PC-3 (cell line): ENCODE measurements at regions not wholly inside any gene's neighbourhood (a gene's known extent, or its start where the extent isn't known, plus 50 kb on each side); places are given as distances from the start of the nearest gene placed in this dataset.

Experiments used
- ATAC-seq: fragments of 200-7000 bp; cut with Tn5 transposase; 2 replicates; pipeline ENCODE4 v1.9.1; 2020; ENCODE audit warnings: mild to moderate bottlenecking, moderate library complexity
- BruUV-seq: library from RNA; stranded (reverse); fragments of 400-500 nt; replicated peaks from 2 replicates; lab custom pipeline; 2021; lab: Mats Ljungman, UMichigan
- CTCF ChIA-PET: fragments of 300-600 bp; sonication (Branson Sonifier 250); formaldehyde crosslinking; loops from one replicate; lab custom pipeline; 2022; ENCODE audit warnings: antibody characterized with exemption; lab: Charles Lee
- POLR2A ChIA-PET: fragments of 300-600 bp; sonication (Branson Sonifier 250); formaldehyde crosslinking; loops from one replicate; lab custom pipeline; 2022; ENCODE audit warnings: antibody characterized with exemption; ENCODE audit not compliant: unreplicated experiment; lab: Charles Lee
- DNase-seq: peaks from one replicate; pipeline ENCODE4 v3.0.0-alpha.2; 2015
- H2AFZ ChIP-seq: fragments of 300-600 bp; sonication (generic); 2 replicates; pipeline ENCODE4 v1.6.0; 2016; ENCODE audit warnings: antibody characterized with exemption, low read length
- H3F3A ChIP-seq: fragments of 300-600 bp; sonication (generic); one replicate; pipeline ENCODE4 v1.6.0; 2017; ENCODE audit warnings: antibody characterized with exemption, low read length, control low read depth, mild to moderate bottlenecking; ENCODE audit not compliant: unreplicated experiment
- H3K27ac ChIP-seq: fragments of 300-600 bp; sonication (generic); 2 replicates; pipeline ENCODE4 v1.5.1; 2016; ENCODE audit warnings: mild to moderate bottlenecking, low read length
- H3K27me3 ChIP-seq: fragments of 300-600 bp; sonication (generic); 2 replicates; pipeline ENCODE4 v1.6.1; 2016; ENCODE audit warnings: low read length, mixed read lengths
- H3K36me3 ChIP-seq: fragments of 300-600 bp; sonication (generic); 2 replicates; pipeline ENCODE4 v1.6.1; 2016; ENCODE audit warnings: low read depth, mixed run types, low read length, mixed read lengths
- H3K4me1 ChIP-seq: fragments of 300-600 bp; sonication (generic); 2 replicates; pipeline ENCODE4 v1.5.1; 2016; ENCODE audit warnings: low read length; ENCODE audit not compliant: insufficient read depth
- H3K4me2 ChIP-seq: fragments of 300-600 bp; sonication (generic); 2 replicates; pipeline ENCODE4 v1.6.0; 2016; ENCODE audit warnings: low read length
- H3K4me3 ChIP-seq: fragments of 300-600 bp; sonication (generic); 2 replicates; pipeline ENCODE4 v1.5.1; 2016; ENCODE audit warnings: mild to moderate bottlenecking, low read length, mixed read lengths
- H3K79me2 ChIP-seq: fragments of 300-600 bp; sonication (generic); 2 replicates; pipeline ENCODE4 v1.6.1; 2017; ENCODE audit warnings: low read length, mixed read lengths
- H3K9ac ChIP-seq: fragments of 300-600 bp; sonication (generic); 2 replicates; pipeline ENCODE4 v1.6.0; 2016; ENCODE audit warnings: mild to moderate bottlenecking, low read length
- H3K9me2 ChIP-seq: fragments of 300-600 bp; sonication (generic); replicated peaks from 2 replicates; pipeline ENCODE4 v1.6.1; 2016; ENCODE audit warnings: mixed run types, low read length, mixed read lengths
- H3K9me3 ChIP-seq: fragments of 300-600 bp; sonication (generic); 2 replicates; pipeline ENCODE4 v1.6.1; 2016; ENCODE audit warnings: low read length, mixed read lengths
- H4K20me1 ChIP-seq: fragments of 300-600 bp; sonication (generic); 2 replicates; pipeline ENCODE4 v1.6.1; 2016; ENCODE audit warnings: low read length, mixed read lengths
- EZH2 ChIP-seq: fragments of 300-600 bp; sonication (generic); IDR thresholded peaks from one replicate; pipeline ENCODE4 v1.6.1; 2017; ENCODE audit warnings: antibody characterized with exemption, mild to moderate bottlenecking, low read length; ENCODE audit not compliant: unreplicated experiment
- EZH2phosphoT487 ChIP-seq: fragments of 300-600 bp; sonication (generic); IDR thresholded peaks from 2 replicates; pipeline ENCODE4 v1.6.1; 2018; ENCODE audit warnings: mild to moderate bottlenecking, antibody characterized with exemption, low read length, borderline replicate concordance
- intact Hi-C: fragments of 100-400 bp; cut with micrococcal nuclease; formaldehyde crosslinking; loops from 2 replicates; pipeline ENCODE4 v1.9.0; 2023
- TF ChIP-seq, protein P1 (sequence below): fragments of 300-600 bp; sonication (generic); conservative IDR thresholded peaks from 2 replicates; pipeline ENCODE4 v1.5.1; 2017; ENCODE audit warnings: antibody characterized with exemption, low read depth, mild to moderate bottlenecking, low read length

DNA sequence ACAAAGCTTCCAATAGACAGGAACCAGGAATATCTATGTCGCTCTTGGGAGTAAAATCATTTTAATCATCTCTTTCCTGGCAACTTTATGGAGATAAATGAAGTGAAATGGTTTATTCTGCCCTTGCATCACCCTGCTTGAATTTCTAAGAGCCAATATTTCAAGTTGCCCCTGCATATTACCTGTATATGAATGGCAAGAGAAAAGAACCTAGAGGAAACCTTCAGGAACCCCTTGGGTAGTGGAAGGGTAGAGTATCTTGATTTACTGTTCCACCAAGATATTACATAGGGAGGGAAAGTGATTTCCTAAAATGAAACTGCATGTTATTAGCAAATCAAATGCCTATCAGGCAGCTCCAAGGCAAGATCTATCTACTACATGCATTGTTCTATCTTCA, 308.4 kb upstream of the NAV3 start:
- no peak for TF ChIP-seq EZH2
- TF ChIP-seq, protein P1, sequence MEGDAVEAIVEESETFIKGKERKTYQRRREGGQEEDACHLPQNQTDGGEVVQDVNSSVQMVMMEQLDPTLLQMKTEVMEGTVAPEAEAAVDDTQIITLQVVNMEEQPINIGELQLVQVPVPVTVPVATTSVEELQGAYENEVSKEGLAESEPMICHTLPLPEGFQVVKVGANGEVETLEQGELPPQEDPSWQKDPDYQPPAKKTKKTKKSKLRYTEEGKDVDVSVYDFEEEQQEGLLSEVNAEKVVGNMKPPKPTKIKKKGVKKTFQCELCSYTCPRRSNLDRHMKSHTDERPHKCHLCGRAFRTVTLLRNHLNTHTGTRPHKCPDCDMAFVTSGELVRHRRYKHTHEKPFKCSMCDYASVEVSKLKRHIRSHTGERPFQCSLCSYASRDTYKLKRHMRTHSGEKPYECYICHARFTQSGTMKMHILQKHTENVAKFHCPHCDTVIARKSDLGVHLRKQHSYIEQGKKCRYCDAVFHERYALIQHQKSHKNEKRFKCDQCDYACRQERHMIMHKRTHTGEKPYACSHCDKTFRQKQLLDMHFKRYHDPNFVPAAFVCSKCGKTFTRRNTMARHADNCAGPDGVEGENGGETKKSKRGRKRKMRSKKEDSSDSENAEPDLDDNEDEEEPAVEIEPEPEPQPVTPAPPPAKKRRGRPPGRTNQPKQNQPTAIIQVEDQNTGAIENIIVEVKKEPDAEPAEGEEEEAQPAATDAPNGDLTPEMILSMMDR, result no peak
- no peak for TF ChIP-seq EZH2phosphoT487
- H3K4me3 ChIP-seq, result no peak overlapping the region
- BruUV-seq, result no TSS peak
- 0 out of 2 replicates have a peak, but pooled peaks cover 3% of the 10 kb centered on the region for H3K27me3 ChIP-seq
- no peaks in the 10 kb centered on the region for H3K9me2 ChIP-seq
- no peak overlapping the region for H3K4me2 ChIP-seq
- H3K79me2 ChIP-seq, result no peaks in the 10 kb centered on the region
- H3K36me3 ChIP-seq, result no peaks in the 10 kb centered on the region
- ATAC-seq (no peak), DNase-seq (no peak)
- no peaks in the 10 kb centered on the region for H4K20me1 ChIP-seq
- H3F3A ChIP-seq, result no peaks in the 10 kb centered on the region
- intact Hi-C loops, result no loop called here
- no peak overlapping the region for H3K9ac ChIP-seq
- H3K9me3 ChIP-seq, result no peaks in the 10 kb centered on the region
- no peaks in the 10 kb centered on the region for H3K4me1 ChIP-seq
- no peak overlapping the region for H3K27ac ChIP-seq
- H2AFZ ChIP-seq, result no peak overlapping the region
- ChIA-PET POLR2A (no interaction called here), CTCF (no interaction called here)

DNA sequence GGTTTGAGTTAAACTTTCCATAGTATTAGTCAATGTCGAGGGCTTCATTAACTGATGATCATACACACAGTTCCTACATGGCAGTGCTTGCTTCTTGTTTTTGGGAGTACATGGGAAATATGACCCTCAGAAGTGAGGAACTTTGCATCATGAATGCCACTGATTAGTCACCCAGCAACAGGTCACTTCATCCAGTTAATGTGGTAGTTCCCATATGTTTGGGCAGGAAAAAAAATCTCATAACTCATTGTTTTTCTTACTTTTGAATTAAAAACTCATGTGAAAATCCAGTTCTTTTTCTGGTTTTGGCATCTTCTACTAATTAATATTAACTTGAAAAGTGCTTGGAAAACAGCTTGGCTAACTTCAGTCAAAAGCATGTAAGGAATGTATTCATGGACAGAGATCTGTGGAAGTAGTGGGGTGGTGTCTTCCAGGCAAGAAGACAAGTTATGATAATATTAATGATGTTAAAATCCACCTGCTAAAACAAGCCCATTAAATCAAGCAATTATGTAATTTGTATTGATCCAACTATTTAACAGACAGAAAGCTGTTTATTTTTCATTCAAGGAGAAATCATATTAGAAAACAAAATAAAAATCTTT, 309.1 kb upstream of the NAV3 start:
- no peak overlapping the region for H3K27ac ChIP-seq
- no TSS peak for BruUV-seq
- H3K4me1 ChIP-seq, result no peaks in the 10 kb centered on the region
- H2AFZ ChIP-seq, result no peak overlapping the region
- H3K9me3 ChIP-seq, result no peaks in the 10 kb centered on the region
- no peaks in the 10 kb centered on the region for H3K79me2 ChIP-seq
- intact Hi-C loops, result no loop called here
- ATAC-seq (no peak), DNase-seq (no peak)
- H3K9me2 ChIP-seq, result no peaks in the 10 kb centered on the region
- H3K36me3 ChIP-seq, result no peaks in the 10 kb centered on the region
- ChIA-PET POLR2A (no interaction called here), CTCF (no interaction called here)
- no peak overlapping the region for H3K4me2 ChIP-seq
- no peak overlapping the region for H3K4me3 ChIP-seq
- no peak for TF ChIP-seq EZH2
- no peak for TF ChIP-seq EZH2phosphoT487
- TF ChIP-seq, protein P1, result no peak
- H4K20me1 ChIP-seq, result no peaks in the 10 kb centered on the region
- 0 out of 2 replicates have a peak, but pooled peaks cover 3% of the 10 kb centered on the region for H3K27me3 ChIP-seq
- H3K9ac ChIP-seq, result no peak overlapping the region
- H3F3A ChIP-seq, result no peaks in the 10 kb centered on the region

DNA sequence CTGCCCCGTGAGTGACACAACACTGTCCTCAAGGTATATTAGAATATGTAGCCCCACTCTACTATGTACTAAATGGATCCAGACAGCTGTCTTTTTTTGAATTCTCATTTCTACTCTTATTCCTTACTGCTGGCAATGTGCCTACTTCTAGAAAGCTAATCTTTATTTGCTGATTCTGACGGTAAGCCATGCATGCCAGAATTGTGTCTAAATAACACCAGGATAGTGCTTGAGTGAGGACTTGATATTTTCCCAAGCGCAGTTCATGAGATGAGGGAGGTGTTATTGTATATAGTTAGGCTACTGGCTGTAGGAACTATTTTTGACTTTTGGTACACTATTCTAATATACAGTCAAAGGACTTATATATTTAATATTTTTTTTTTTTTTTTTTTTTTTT, 316.2 kb upstream of the NAV3 start:
- Histone ChIP-seq H3K27ac (no peak overlapping the region), H3K79me2 (no peaks in the 10 kb centered on the region), H2AFZ (no peak overlapping the region), H3K4me1 (no peaks in the 10 kb centered on the region), H3K27me3 (peaks cover 28% of the 10 kb centered on the region), H3K36me3 (no peaks in the 10 kb centered on the region), H3K9me3 (no peaks in the 10 kb centered on the region), H3F3A (no peaks in the 10 kb centered on the region), H3K4me3 (no peak overlapping the region), H4K20me1 (no peaks in the 10 kb centered on the region), H3K9ac (no peak overlapping the region), H3K4me2 (no peak overlapping the region), H3K9me2 (no peaks in the 10 kb centered on the region)
- ChIA-PET POLR2A (no interaction called here), CTCF (no interaction called here)
- intact Hi-C loops, result no loop called here
- no peak for DNase-seq
- TF ChIP-seq EZH2, result no peak
- no peak for TF ChIP-seq EZH2phosphoT487
- TF ChIP-seq, protein P1, result no peak
- no peak for ATAC-seq
- no TSS peak for BruUV-seq
